ENCODE measurements at regions not wholly inside any gene's neighbourhood (a gene's known extent, or its start where the extent isn't known, plus 50 kb on each side); places are given as distances from the start of the nearest gene placed in this dataset.

- Mint-ChIP-seq H3K27ac (no peak overlapping the region), H3K9me3 (peaks cover 5% of the 10 kb centered on the region), H3K27me3 (peaks cover 1% of the 10 kb centered on the region), H3K36me3 (ENCODE audit: low read depth) (no peaks in the 10 kb centered on the region), H3K4me1 (ENCODE audit: low read depth) (peaks cover 4% of the 10 kb centered on the region), H3K4me3 (no peak overlapping the region)
- no peak for ATAC-seq
- TF ChIP-seq CTCF (IDR thresholded peaks at IDR 0.05) = no peak
- ChIA-PET POLR2A (no interaction called here), CTCF (interaction anchor here (0.7 to 1.8 kb wide), 3 partner anchors 31 to 142 kb away, joined by 3 to 5 read pairs (median 3); no protein-coding TSS in a partner anchor)
- DNase-seq = no peak
- intact Hi-C loops (cut with micrococcal nuclease) = no loop called here
These were observed 78.3 kb upstream of the ANKRD55 start for GRCh38 chr5:56311306-56311905.

- H3K9me3 Mint-ChIP-seq = peaks cover 7% of the 10 kb centered on the region
- ChIA-PET CTCF (interaction anchor here (0.6 to 1.8 kb wide), 4 partner anchors 31 to 537 kb away, joined by 3 to 5 read pairs (median 3); no protein-coding TSS in a partner anchor), POLR2A (no interaction called here)
- no peak for TF ChIP-seq CTCF (IDR thresholded peaks at IDR 0.05)
- no peak overlapping the region for H3K27ac Mint-ChIP-seq
- intact Hi-C loops (cut with micrococcal nuclease) = no loop called here
- peaks cover 2% of the 10 kb centered on the region for H3K4me1 Mint-ChIP-seq (ENCODE audit: low read depth)
- no peak for DNase-seq
- peaks cover 1% of the 10 kb centered on the region for H3K27me3 Mint-ChIP-seq
- ATAC-seq = no peak
- no peaks in the 10 kb centered on the region for H3K36me3 Mint-ChIP-seq (ENCODE audit: low read depth)
- no peak overlapping the region for H3K4me3 Mint-ChIP-seq
These were observed 77.6 kb upstream of the ANKRD55 start for GRCh38 chr5:56310711-56311204.

- H3K9me3 Mint-ChIP-seq = peaks cover 7% of the 10 kb centered on the region
These were observed 76.2 kb upstream of the ANKRD55 start for GRCh38 chr5:56309262-56309826.

GRCh38 chr5:56307714-56308333, 74.7 kb upstream of the ANKRD55 start:
- Mint-ChIP-seq H3K27ac (no peak overlapping the region), H3K9me3 (peaks cover 7% of the 10 kb centered on the region), H3K4me3 (no peak overlapping the region), H3K36me3 (ENCODE audit: low read depth) (no peaks in the 10 kb centered on the region), H3K4me1 (ENCODE audit: low read depth) (no peaks in the 10 kb centered on the region), H3K27me3 (peaks cover 1% of the 10 kb centered on the region)
- CTCF ChIA-PET = interaction anchor here (1.5 kb wide), 1 partner anchor 37 kb away, joined by 4 read pairs; no protein-coding TSS in a partner anchor
- DNase-seq (no peak), ATAC-seq (no peak)
- intact Hi-C loops (cut with micrococcal nuclease) = no loop called here
- TF ChIP-seq CTCF (IDR thresholded peaks at IDR 0.05) = no peak
- POLR2A ChIA-PET = no interaction called here

More at GRCh38 chr5:56309262-56309826, 76.2 kb upstream of the ANKRD55 start:
- no peak for TF ChIP-seq CTCF (IDR thresholded peaks at IDR 0.05)
- ATAC-seq (no peak), DNase-seq (no peak)
- POLR2A ChIA-PET = no interaction called here
- H3K27me3 Mint-ChIP-seq = peaks cover 1% of the 10 kb centered on the region
- CTCF ChIA-PET = interaction anchor here (1.5 to 1.8 kb wide), 2 partner anchors 38 to 39 kb away, joined by 4 to 5 read pairs; no protein-coding TSS in a partner anchor
- intact Hi-C loops (cut with micrococcal nuclease) = no loop called here
- H3K4me1 Mint-ChIP-seq (ENCODE audit: low read depth) = peaks cover 2% of the 10 kb centered on the region
- H3K27ac Mint-ChIP-seq = no peak overlapping the region
- no peaks in the 10 kb centered on the region for H3K36me3 Mint-ChIP-seq (ENCODE audit: low read depth)
- H3K4me3 Mint-ChIP-seq = no peak overlapping the region

Measured in activated CD8-positive, alpha-beta T cell treated with anti-CD3 and anti-CD28 coated beads for 36 hours (primary cell).